ENCODE measurements at regions not wholly inside any gene's neighbourhood (a gene's known extent, or its start where the extent isn't known, plus 50 kb on each side); places are given as distances from the start of the nearest gene placed in this dataset.

- no peak overlapping the region; the same call in 1 of the 2 replicates for H4K5ac ChIP-seq (ENCODE audit: low read depth, low read length)
- H3K18ac ChIP-seq (ENCODE audit: low read depth, low read length) = peak overlapping the region; percentile 63; the same call in 1 of the 2 replicates
- no TSS peak for BruUV-seq (replicated peaks)
- peak overlapping the region in 1 of 2 experiments; percentile 17; a peak in 2 of 4 replicates for H4K8ac ChIP-seq (ENCODE audit: low read depth in 2 of 2, low read length in 2 of 2)
- intact Hi-C loops (cut with micrococcal nuclease) (loop anchor here (10.0 kb wide), 1 partner anchor 287 kb away; no protein-coding TSS in a partner anchor), dilution Hi-C loops (cut with HindIII; ENCODE audit: low sequenced_read_pairs, unreplicated experiment) (no loop called here), in situ Hi-C loops (cut with MboI; ENCODE audit: low sequenced_read_pairs) (no loop called here)
- no CpG with 5 or more reads among the region's 4 CpGs for WGBS, 2 experiments (ENCODE audit: extremely low coverage in 2 of 2, insufficient read length in 1 of 2)
- peak overlapping the region; percentile 53; the same call in 1 of the 2 replicates for H3K4me2 ChIP-seq (ENCODE audit: low read depth, low read length)
- peak overlapping the region; percentile 66 for H2BK120ac ChIP-seq (ENCODE audit: low read depth, low read length)
- no peaks in the 10 kb centered on the region for H3K27me3 ChIP-seq (ENCODE audit: control insufficient read depth, insufficient read depth, low read length)
- DNase-seq (peak; percentile 52), ATAC-seq (ENCODE audit: low read depth) (peak; percentile 91)
- peak overlapping the region; percentile 51; the same call in 1 of the 2 replicates for H2BK20ac ChIP-seq (ENCODE audit: low read depth, low read length)
- 0 out of 2 replicates have a peak, but pooled peaks have one; percentile 24 for TF ChIP-seq CEBPB (IDR thresholded peaks at IDR 0.05; ENCODE audit: low read depth, low read length)
- TF ChIP-seq CHD1 (IDR thresholded peaks at IDR 0.05; ENCODE audit: low read depth, low read length) = no peak
- no peaks in the 10 kb centered on the region for H3K79me1 ChIP-seq (ENCODE audit: low read depth in 1 of 2, low read length in 2 of 2)
- H3K27ac ChIP-seq (ENCODE audit: insufficient read depth, low read length) = peak overlapping the region; percentile 78
- H3K56ac ChIP-seq (ENCODE audit: extremely low read depth, insufficient read depth, low read length) = no peak overlapping the region
- no peak overlapping the region for H4K91ac ChIP-seq (ENCODE audit: insufficient read depth, low read depth, low read length)
- no peak overlapping the region for H2BK15ac ChIP-seq (ENCODE audit: low read depth, low read length)
- H2AFZ ChIP-seq (replicated peaks; ENCODE audit: low read length, poor library complexity) = peak overlapping the region; percentile 81
- H3K4me1 ChIP-seq (ENCODE audit: control insufficient read depth, insufficient read depth, low read length) = peaks cover 5% of the 10 kb centered on the region
- no peak overlapping the region; the same call in 1 of the 2 replicates for H3K14ac ChIP-seq (replicated peaks; ENCODE audit: low read depth, low read length)
- no peaks in the 10 kb centered on the region for H4K20me1 ChIP-seq (ENCODE audit: insufficient read depth, low read length)
- peak overlapping the region; percentile 6; the same call in 1 of the 2 replicates for H3K23ac ChIP-seq (ENCODE audit: low read depth, low read length)
- H2AK9ac ChIP-seq (replicated peaks; ENCODE audit: low read depth, low read length, poor library complexity) = no peak overlapping the region
- H3K4me3 ChIP-seq (ENCODE audit: insufficient read depth, low read depth, low read length) = no peak overlapping the region
- H2AK5ac ChIP-seq (ENCODE audit: low read depth, low read length) = peak overlapping the region; percentile 47; the same call in 1 of the 2 replicates
- ChIA-PET CTCF (interaction anchor here (0.5 to 1.2 kb wide), 6 partner anchors 10 to 1316 kb away, joined by 3 to 4 read pairs (median 3); no protein-coding TSS in a partner anchor), POLR2A (ENCODE audit: unreplicated experiment) (no interaction called here)
- H3K9me1 ChIP-seq (ENCODE audit: insufficient read depth, low read length) = 0 out of 2 replicates have a peak, but pooled peaks cover 3% of the 10 kb centered on the region
- H3K36me3 ChIP-seq (ENCODE audit: control insufficient read depth, insufficient read depth, low read length) = no peaks in the 10 kb centered on the region
- peak overlapping the region; percentile 21; the same call in 1 of the 2 replicates for H3K4ac ChIP-seq (ENCODE audit: low read depth, low read length)
- no peak overlapping the region for H3K9ac ChIP-seq (ENCODE audit: low read depth, low read length)
- H3K9me3 ChIP-seq (ENCODE audit: control insufficient read depth, insufficient read depth, low read length) = no peaks in the 10 kb centered on the region
- H2BK5ac ChIP-seq (ENCODE audit: low read depth, low read length, poor library complexity, severe bottlenecking) = peak overlapping the region; percentile 75
Observed at GRCh38 chr6:45791211-45792168, 224.2 kb downstream of the CLIC5 start.
